D721Med (cell line): ENCODE measurements at regions not wholly inside any gene's neighbourhood (a gene's known extent, or its start where the extent isn't known, plus 50 kb on each side); places are given as distances from the start of the nearest gene placed in this dataset.

ENCODE experiments used
- DNase-seq: peaks from one replicate; pipeline ENCODE4 v3.0.0; 2011; ENCODE audit warnings: low spot score; ENCODE audit not compliant: insufficient read length
- FAIRE-seq: peaks from 2 replicates; lab custom pipeline; 2011; peaks lifted over from hg19 to GRCh38; lab: Jason Lieb, UNC
- CTCF ChIP-seq: IDR thresholded peaks from 2 replicates; pipeline ENCODE4 v1.5.1; 2012; ENCODE audit warnings: mild to moderate bottlenecking, control low read depth; ENCODE audit not compliant: insufficient read depth; ENCODE audit errors: missing control alignments

GRCh38 chr7:13231216-13231615 lies 543.8 kb downstream of the ARL4A start:
- no peak for TF ChIP-seq CTCF
- no peak for FAIRE-seq
- DNase-seq: no peak

DNA sequence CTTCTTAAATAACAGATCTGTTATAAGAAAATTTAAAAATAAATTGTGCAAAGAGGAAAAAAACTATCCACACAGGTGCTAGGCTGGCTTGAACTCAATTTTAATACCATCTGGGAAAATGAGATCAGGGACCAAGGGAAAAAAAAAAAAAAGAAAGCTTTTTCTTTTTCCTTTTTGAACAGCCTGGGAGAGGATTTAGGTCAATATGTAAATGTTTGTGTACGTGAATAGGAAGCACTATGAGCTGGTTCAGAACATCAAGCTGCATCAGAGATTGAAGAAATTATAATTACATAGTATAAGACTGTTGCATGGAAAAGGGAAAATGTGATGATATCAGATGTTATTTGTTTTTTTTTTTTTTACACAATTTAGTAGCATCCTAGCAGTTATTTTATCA lies 548.0 kb downstream of the ARL4A start:
- TF ChIP-seq CTCF: no peak
- FAIRE-seq (no peak), DNase-seq (no peak)

GRCh38 chr7:13236026-13236425 lies 548.6 kb downstream of the ARL4A start:
- no peak for DNase-seq
- TF ChIP-seq CTCF: no peak
- FAIRE-seq: no peak

- DNase-seq: no peak
- FAIRE-seq: no peak
- no peak for TF ChIP-seq CTCF
Observed at GRCh38 chr7:13240349-13240748, 552.9 kb downstream of the ARL4A start.

DNA sequence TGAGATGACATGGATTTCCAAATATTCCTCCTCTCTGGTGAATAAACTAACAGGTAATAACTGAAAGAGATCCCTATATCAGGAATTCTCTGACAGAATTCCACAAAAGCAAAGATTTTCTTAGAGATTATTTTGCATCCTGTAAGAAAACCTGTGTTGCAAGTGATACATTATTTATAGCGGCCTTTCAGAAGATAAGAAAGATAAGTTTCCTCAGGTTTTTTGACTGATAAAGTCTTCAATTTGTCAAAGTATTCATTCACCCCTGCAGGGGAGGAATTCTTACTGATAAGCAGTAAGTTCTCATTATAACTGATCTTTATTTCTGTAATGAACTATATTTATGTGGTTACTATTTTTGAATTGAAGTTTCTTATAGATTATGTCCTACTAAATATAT lies 554.0 kb downstream of the ARL4A start:
- no peak for FAIRE-seq
- no peak for TF ChIP-seq CTCF
- DNase-seq: no peak

DNA sequence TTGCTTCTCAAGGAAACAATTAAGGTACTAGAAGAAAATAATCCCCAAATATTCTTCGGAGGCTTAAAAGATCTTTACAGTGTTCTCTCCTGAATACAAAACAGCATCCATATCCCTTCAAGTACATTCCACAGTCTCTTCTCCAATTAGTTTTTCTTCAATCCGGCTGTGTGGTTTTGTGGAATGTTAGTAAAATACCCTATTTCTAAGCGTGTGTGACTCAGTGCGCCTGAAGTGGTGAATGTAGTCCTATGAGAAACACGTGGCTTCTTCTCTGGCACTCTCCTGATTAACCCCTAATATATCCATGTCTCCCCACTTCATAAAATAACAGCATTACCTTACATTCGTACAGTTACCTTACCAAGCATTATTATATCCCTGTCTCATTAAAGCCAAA lies 570.2 kb downstream of the ARL4A start:
- DNase-seq (no peak), FAIRE-seq (no peak)
- TF ChIP-seq CTCF: no peak

DNA sequence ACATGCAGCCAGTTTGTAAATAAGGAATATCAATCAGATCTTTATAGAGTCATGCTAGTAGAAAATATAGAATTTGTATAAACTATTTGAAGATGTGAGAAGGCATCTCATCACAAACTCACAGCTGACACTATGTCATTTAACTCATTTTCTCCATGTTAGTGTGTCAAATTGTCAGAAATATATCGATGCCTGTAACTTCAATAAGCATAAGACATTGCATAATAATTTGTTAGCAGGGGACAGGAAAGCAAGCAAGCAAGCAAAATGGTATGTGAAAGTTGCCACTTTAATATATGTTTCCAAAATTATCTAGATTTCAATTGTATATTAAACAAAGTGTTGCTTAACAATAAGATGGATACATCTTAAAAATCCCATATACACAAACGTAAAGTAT lies 571.0 kb downstream of the ARL4A start:
- DNase-seq (no peak), FAIRE-seq (no peak)
- TF ChIP-seq CTCF: no peak
